HepG2 (cell line): ENCODE measurements at regions not wholly inside any gene's neighbourhood (a gene's known extent, or its start where the extent isn't known, plus 50 kb on each side); places are given as distances from the start of the nearest gene placed in this dataset.

Source experiments
- ATAC-seq: fragments of 200-7000 bp; cut with Tn5 transposase; 3 replicates; pipeline ENCODE4 v1.9.1; 2020; ENCODE audit warnings: mild to moderate bottlenecking, moderate library complexity
- BruUV-seq: library from RNA; stranded (reverse); fragments of 400-500 nt; replicated peaks from 2 replicates; lab custom pipeline; 2021; lab: Mats Ljungman, UMichigan
- CTCF ChIA-PET: fragments of 300-600 bp; formaldehyde crosslinking; extraction: SDS; loops from one replicate; lab custom pipeline; 2021; ENCODE audit warnings: low total read pairs, inconsistent platforms, low intra/inter-chr PET ratio; lab: Yijun Ruan, JAX
- POLR2A ChIA-PET: fragments of 350-600 bp; sonication (Branson Sonifier 250); formaldehyde crosslinking; loops from one replicate; lab custom pipeline; 2020; ENCODE audit warnings: antibody characterized with exemption, inconsistent platforms; lab: Yijun Ruan, JAX
- DNase-seq: peaks from one replicate; pipeline ENCODE4 v3.0.0-alpha.2; 2015; ENCODE audit warnings: low spot score
- FAIRE-seq: peaks from 3 replicates; lab custom pipeline; 2011; peaks lifted over from hg19 to GRCh38; lab: Jason Lieb, UNC
- H2AFZ ChIP-seq: one replicate; pipeline ENCODE4 v1.6.1; 2011; ENCODE audit warnings: low read length, inconsistent platforms
- H3K27ac ChIP-seq: fragments of 300-600 bp; 3 replicates; pipeline ENCODE4 v1.8.0; 2011; ENCODE audit warnings: mixed run types, mild to moderate bottlenecking, mixed read lengths, low read length, inconsistent platforms; ENCODE audit not compliant: insufficient read depth; ENCODE audit errors: extremely low read length
- H3K27me3 ChIP-seq, 2 experiments: fragments of 200-600 bp in 1 of 2; 2 replicates in 1 of 2; 3 replicates in 1 of 2; pipeline versions ENCODE4 v1.6.0 to v1.8.0; 2011; ENCODE audit warnings: low read length in 2 of 2, mild to moderate bottlenecking in 2 of 2, moderate library complexity in 2 of 2, inconsistent platforms in 1 of 2; ENCODE audit not compliant: insufficient read depth in 2 of 2, control insufficient read depth in 1 of 2
- H3K36me3 ChIP-seq, 2 experiments: fragments of 200-600 bp in 1 of 2; replicated peaks in 1 of 2; 2 replicates in 1 of 2; 3 replicates in 1 of 2; pipeline versions ENCODE4 v1.5.1 to v1.8.0; 2011; ENCODE audit warnings: low read length in 2 of 2, inconsistent platforms in 1 of 2; ENCODE audit not compliant: insufficient read depth in 2 of 2, control insufficient read depth in 1 of 2
- H3K4me1 ChIP-seq: 2 replicates; pipeline ENCODE4 v1.5.1; 2012; ENCODE audit warnings: low read length, inconsistent platforms; ENCODE audit not compliant: insufficient read depth
- H3K4me2 ChIP-seq: 2 replicates; pipeline ENCODE4 v1.6.0; 2011; ENCODE audit warnings: low read depth, low read length, inconsistent platforms
- H3K4me3 ChIP-seq, 3 experiments: fragments of 200-600 bp in 1 of 3; sonication (generic), shearing (Covaris generic) in 1 of 3; replicated peaks in 1 of 3; 2 replicates each; pipeline ENCODE4 v1.5.1; 2011 to 2016; ENCODE audit warnings: low read length in 3 of 3, inconsistent platforms in 2 of 3, low read depth in 2 of 3, mild to moderate bottlenecking in 2 of 3, control low read depth in 1 of 3, mixed read lengths in 1 of 3; ENCODE audit not compliant: insufficient read depth in 1 of 3
- H3K79me2 ChIP-seq: one replicate; pipeline ENCODE4 v1.6.1; 2011; ENCODE audit warnings: low read length, inconsistent platforms; ENCODE audit not compliant: insufficient read depth
- H3K9ac ChIP-seq: 2 replicates; pipeline ENCODE4 v1.6.0; 2011; ENCODE audit warnings: mild to moderate bottlenecking, low read depth, low read length, inconsistent platforms; ENCODE audit not compliant: insufficient read depth
- H3K9me3 ChIP-seq: 2 replicates; pipeline ENCODE4 v1.5.1; 2012; ENCODE audit warnings: mild to moderate bottlenecking, low read length
- H4K20me1 ChIP-seq: 2 replicates; pipeline ENCODE4 v1.6.0; 2011; ENCODE audit warnings: inconsistent platforms, mild to moderate bottlenecking, low read length, moderate library complexity; ENCODE audit not compliant: insufficient read depth
- AKAP8 ChIP-seq: sonication (generic); formaldehyde crosslinking; IDR thresholded peaks from 2 replicates; pipeline ENCODE4 v1.5.1; 2020; ENCODE audit warnings: mild to moderate bottlenecking, missing genetic modification reagents
- CBFB ChIP-seq: sonication (generic); formaldehyde crosslinking; IDR thresholded peaks from 2 replicates; pipeline ENCODE4 v1.4.0; 2020; ENCODE audit warnings: missing genetic modification reagents
- EHMT2 ChIP-seq: fragments of 200-600 bp; sonication (generic); IDR thresholded peaks from 2 replicates; pipeline ENCODE4 v1.7.0; 2017; ENCODE audit warnings: antibody characterized with exemption, low read depth, low read length, borderline replicate concordance
- FOXM1 ChIP-seq: sonication (generic); formaldehyde crosslinking; IDR thresholded peaks from 2 replicates; pipeline ENCODE4 v1.5.0; 2020; ENCODE audit warnings: missing genetic modification reagents
- NPAS2 ChIP-seq: sonication (generic); formaldehyde crosslinking; IDR thresholded peaks from 2 replicates; pipeline ENCODE4 v1.8.0; 2022; ENCODE audit warnings: mild to moderate bottlenecking, missing genetic modification reagents, borderline replicate concordance
- ZFY ChIP-seq: sonication (generic); formaldehyde crosslinking; IDR thresholded peaks from 2 replicates; pipeline ENCODE4 v1.4.0; 2020; ENCODE audit warnings: missing genetic modification reagents
- ZKSCAN5 ChIP-seq: sonication (generic); formaldehyde crosslinking; IDR thresholded peaks from 2 replicates; pipeline ENCODE4 v1.5.1; 2020; ENCODE audit warnings: mild to moderate bottlenecking, missing genetic modification reagents
- ZNF317 ChIP-seq: sonication (generic); formaldehyde crosslinking; IDR thresholded peaks from 2 replicates; pipeline ENCODE4 v1.5.0; 2020; ENCODE audit warnings: mild to moderate bottlenecking, missing genetic modification reagents
- ZNF543 ChIP-seq: sonication (generic); formaldehyde crosslinking; IDR thresholded peaks from 2 replicates; pipeline ENCODE4 v1.4.0; 2020; ENCODE audit warnings: mild to moderate bottlenecking, missing genetic modification reagents
- ZNF562 ChIP-seq: sonication (generic); formaldehyde crosslinking; IDR thresholded peaks from 2 replicates; pipeline ENCODE4 v1.8.0; 2022; ENCODE audit warnings: missing genetic modification reagents, borderline replicate concordance
- ZNF614 ChIP-seq: IDR thresholded peaks from 2 replicates; pipeline ENCODE4 v1.6.1; 2018; ENCODE audit warnings: missing biosample characterization, missing genetic modification reagents, inconsistent platforms, borderline replicate concordance
- WGBS: methylation state at CpG from one replicate; pipeline ENCODE4 v1.1.6; 2017; ENCODE audit warnings: low lambda C conversion rate; 5-methylcytosine and 5-hydroxymethylcytosine counted together
- in situ Hi-C: cut with HindIII; loops from 2 replicates; pipeline ENCODE4 v1.10.0; 2017; ENCODE audit warnings: low pct_unique_long_range_greater_than_20kb; ENCODE audit not compliant: extremely low pct_ligation_motif_present
- intact Hi-C: fragments of 100-400 bp; cut with micrococcal nuclease; formaldehyde crosslinking; loops from one replicate; pipeline ENCODE4 v1.10.0; 2022; ENCODE audit not compliant: unreplicated experiment
- TF ChIP-seq, protein P1 (sequence below): sonication (generic); formaldehyde crosslinking; IDR thresholded peaks from 2 replicates; pipeline ENCODE4 v1.8.0; 2022; ENCODE audit warnings: missing genetic modification reagents, mild to moderate bottlenecking, moderate library complexity, borderline replicate concordance
- TF ChIP-seq, protein P2 (sequence below): sonication (generic); formaldehyde crosslinking; IDR thresholded peaks from 2 replicates; pipeline ENCODE4 v1.4.0; 2020; ENCODE audit warnings: mild to moderate bottlenecking, low read depth, missing genetic modification reagents
- TF ChIP-seq, protein P3 (sequence below): sonication (generic); formaldehyde crosslinking; IDR thresholded peaks from 2 replicates; pipeline ENCODE4 v1.4.0; 2020; ENCODE audit warnings: missing genetic modification reagents, borderline replicate concordance
- TF ChIP-seq, protein P4 (sequence below): IDR thresholded peaks from 2 replicates; pipeline ENCODE4 v1.6.1; 2016; ENCODE audit warnings: missing compliant biosample characterization, missing genetic modification reagents, borderline replicate concordance

DNA sequence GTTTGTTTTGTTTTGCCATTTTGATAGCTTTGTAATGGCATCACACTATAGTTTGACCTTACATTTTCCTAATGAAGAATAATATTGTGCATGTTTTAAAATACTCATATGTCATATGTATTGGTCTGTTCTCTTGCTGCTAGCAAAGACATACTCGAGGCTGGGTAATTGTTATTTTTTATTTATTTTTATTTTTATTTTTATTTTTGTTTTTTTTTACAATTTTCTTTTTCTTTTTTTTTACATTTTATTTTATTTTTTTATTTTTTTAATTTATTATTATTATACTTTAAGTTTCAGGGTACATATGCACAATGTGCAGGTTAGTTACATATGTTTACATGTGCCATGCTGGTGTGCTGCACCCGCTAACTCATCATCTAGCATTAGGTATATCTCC lies 104.6 kb upstream of the GRID2 start (continued):
- no peak for TF ChIP-seq ZKSCAN5 (CRISPR knock-in tag)
- TF ChIP-seq NPAS2 (CRISPR knock-in tag): no peak
- TF ChIP-seq ZNF543 (CRISPR knock-in tag): no peak
- TF ChIP-seq EHMT2: no peak

DNA sequence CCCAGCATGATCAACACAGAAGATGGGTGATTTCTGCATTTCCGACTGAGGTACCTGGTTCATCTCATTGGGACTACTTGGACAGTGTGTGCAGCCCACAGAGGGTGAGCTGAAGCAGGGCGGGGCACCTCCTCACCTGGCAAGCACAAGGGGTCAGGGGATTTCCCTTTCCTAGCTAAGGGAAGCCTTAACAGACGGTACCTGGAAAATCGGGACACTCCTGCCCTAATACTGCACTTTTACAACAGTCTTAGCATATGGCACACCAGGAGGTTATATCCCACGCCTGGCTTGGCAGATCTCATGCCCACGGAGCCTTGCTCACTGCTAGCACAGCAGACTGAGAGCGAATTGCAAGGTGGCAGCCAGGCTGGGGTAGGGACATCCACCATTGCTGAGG lies 92.9 kb upstream of the GRID2 start:
- H3K9me3 ChIP-seq: peaks cover 6% of the 10 kb centered on the region; the same call in 1 of the 2 replicates
- H3K4me2 ChIP-seq: no peak overlapping the region
- DNase-seq: no peak
- H3K79me2 ChIP-seq: no peaks in the 10 kb centered on the region
- H3K9ac ChIP-seq: no peak overlapping the region
- 30% methylated on average over 5 of the region's 7 CpGs for WGBS
- ChIA-PET POLR2A (no interaction called here), CTCF (no interaction called here)
- H3K4me3 ChIP-seq: no peak overlapping the region
- H3K4me1 ChIP-seq: no peaks in the 10 kb centered on the region
- no peaks in the 10 kb centered on the region; a peak in 1 of 5 replicates for H3K27me3 ChIP-seq
- BruUV-seq: no TSS peak
- no peak overlapping the region for H3K27ac ChIP-seq
- no peak overlapping the region for H2AFZ ChIP-seq
- no peaks in the 10 kb centered on the region for H3K36me3 ChIP-seq
- no peak for ATAC-seq
- FAIRE-seq: no peak
- in situ Hi-C loops (no loop called here), intact Hi-C loops (no loop called here)
- no peaks in the 10 kb centered on the region for H4K20me1 ChIP-seq
- TF ChIP-seq CBFB (CRISPR knock-in tag) (no peak), ZNF614 (CRISPR knock-in tag) (no peak), ZNF562 (CRISPR knock-in tag) (no peak), AKAP8 (no peak), ZNF317 (no peak), FOXM1 (CRISPR knock-in tag) (no peak), ZFY (CRISPR knock-in tag) (no peak)
- TF ChIP-seq, protein P1, sequence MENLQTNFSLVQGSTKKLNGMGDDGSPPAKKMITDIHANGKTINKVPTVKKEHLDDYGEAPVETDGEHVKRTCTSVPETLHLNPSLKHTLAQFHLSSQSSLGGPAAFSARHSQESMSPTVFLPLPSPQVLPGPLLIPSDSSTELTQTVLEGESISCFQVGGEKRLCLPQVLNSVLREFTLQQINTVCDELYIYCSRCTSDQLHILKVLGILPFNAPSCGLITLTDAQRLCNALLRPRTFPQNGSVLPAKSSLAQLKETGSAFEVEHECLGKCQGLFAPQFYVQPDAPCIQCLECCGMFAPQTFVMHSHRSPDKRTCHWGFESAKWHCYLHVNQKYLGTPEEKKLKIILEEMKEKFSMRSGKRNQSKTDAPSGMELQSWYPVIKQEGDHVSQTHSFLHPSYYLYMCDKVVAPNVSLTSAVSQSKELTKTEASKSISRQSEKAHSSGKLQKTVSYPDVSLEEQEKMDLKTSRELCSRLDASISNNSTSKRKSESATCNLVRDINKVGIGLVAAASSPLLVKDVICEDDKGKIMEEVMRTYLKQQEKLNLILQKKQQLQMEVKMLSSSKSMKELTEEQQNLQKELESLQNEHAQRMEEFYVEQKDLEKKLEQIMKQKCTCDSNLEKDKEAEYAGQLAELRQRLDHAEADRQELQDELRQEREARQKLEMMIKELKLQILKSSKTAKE: no peak
- TF ChIP-seq, protein P2, sequence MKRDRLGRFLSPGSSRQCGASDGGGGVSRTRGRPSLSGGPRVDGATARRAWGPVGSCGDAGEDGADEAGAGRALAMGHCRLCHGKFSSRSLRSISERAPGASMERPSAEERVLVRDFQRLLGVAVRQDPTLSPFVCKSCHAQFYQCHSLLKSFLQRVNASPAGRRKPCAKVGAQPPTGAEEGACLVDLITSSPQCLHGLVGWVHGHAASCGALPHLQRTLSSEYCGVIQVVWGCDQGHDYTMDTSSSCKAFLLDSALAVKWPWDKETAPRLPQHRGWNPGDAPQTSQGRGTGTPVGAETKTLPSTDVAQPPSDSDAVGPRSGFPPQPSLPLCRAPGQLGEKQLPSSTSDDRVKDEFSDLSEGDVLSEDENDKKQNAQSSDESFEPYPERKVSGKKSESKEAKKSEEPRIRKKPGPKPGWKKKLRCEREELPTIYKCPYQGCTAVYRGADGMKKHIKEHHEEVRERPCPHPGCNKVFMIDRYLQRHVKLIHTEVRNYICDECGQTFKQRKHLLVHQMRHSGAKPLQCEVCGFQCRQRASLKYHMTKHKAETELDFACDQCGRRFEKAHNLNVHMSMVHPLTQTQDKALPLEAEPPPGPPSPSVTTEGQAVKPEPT: no peak
- TF ChIP-seq, protein P3, sequence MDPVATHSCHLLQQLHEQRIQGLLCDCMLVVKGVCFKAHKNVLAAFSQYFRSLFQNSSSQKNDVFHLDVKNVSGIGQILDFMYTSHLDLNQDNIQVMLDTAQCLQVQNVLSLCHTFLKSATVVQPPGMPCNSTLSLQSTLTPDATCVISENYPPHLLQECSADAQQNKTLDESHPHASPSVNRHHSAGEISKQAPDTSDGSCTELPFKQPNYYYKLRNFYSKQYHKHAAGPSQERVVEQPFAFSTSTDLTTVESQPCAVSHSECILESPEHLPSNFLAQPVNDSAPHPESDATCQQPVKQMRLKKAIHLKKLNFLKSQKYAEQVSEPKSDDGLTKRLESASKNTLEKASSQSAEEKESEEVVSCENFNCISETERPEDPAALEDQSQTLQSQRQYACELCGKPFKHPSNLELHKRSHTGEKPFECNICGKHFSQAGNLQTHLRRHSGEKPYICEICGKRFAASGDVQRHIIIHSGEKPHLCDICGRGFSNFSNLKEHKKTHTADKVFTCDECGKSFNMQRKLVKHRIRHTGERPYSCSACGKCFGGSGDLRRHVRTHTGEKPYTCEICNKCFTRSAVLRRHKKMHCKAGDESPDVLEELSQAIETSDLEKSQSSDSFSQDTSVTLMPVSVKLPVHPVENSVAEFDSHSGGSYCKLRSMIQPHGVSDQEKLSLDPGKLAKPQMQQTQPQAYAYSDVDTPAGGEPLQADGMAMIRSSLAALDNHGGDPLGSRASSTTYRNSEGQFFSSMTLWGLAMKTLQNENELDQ (CRISPR knock-in tag): no peak
- TF ChIP-seq, protein P4, sequence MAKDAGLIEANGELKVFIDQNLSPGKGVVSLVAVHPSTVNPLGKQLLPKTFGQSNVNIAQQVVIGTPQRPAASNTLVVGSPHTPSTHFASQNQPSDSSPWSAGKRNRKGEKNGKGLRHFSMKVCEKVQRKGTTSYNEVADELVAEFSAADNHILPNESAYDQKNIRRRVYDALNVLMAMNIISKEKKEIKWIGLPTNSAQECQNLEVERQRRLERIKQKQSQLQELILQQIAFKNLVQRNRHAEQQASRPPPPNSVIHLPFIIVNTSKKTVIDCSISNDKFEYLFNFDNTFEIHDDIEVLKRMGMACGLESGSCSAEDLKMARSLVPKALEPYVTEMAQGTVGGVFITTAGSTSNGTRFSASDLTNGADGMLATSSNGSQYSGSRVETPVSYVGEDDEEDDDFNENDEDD (CRISPR knock-in tag): no peak
